Lower lobe of right lung (tissue), 2 donors: ENCODE measurements at regions not wholly inside any gene's neighbourhood (a gene's known extent, or its start where the extent isn't known, plus 50 kb on each side); places are given as distances from the start of the nearest gene placed in this dataset.

Experiments used
- ATAC-seq, 2 donors: fragments of 200-7000 bp; cut with Tn5 transposase; one replicate each; pipeline ENCODE4 v1.9.1; 2020 to 2022; ENCODE audit warnings: mild to moderate bottlenecking in 2 of 2, moderate library complexity in 2 of 2
- DNase-seq: peaks from one replicate; pipeline ENCODE4 v3.0.0-alpha.2; 2020
- H3K27ac ChIP-seq: fragments of 200-600 bp; one replicate; pipeline ENCODE4 v1.8.0; 2022
- H3K27me3 ChIP-seq: fragments of 200-600 bp; one replicate; pipeline ENCODE4 v1.8.0; 2022; ENCODE audit warnings: low read depth
- H3K36me3 ChIP-seq: fragments of 200-600 bp; one replicate; pipeline ENCODE4 v1.8.0; 2022; ENCODE audit warnings: mild to moderate bottlenecking
- H3K4me1 ChIP-seq: fragments of 200-600 bp; one replicate; pipeline ENCODE4 v1.8.0; 2022
- H3K4me3 ChIP-seq: fragments of 200-600 bp; one replicate; pipeline ENCODE4 v1.8.0; 2022; ENCODE audit warnings: mild to moderate bottlenecking
- H3K9me3 ChIP-seq: fragments of 200-600 bp; one replicate; pipeline ENCODE4 v1.8.0; 2022
- intact Hi-C: fragments of 100-400 bp; cut with DNase I; formaldehyde crosslinking; loops from one replicate; pipeline ENCODE4 v1.11.0; 2022
- TF ChIP-seq, protein P1 (sequence below): fragments of 200-600 bp; IDR thresholded peaks from one replicate; pipeline ENCODE4 v1.8.0; 2022; ENCODE audit warnings: antibody characterized with exemption, mild to moderate bottlenecking
- donor health status: DM: no; HTN: yes; CAD: no; lungs with severe emphysema.

DNA sequence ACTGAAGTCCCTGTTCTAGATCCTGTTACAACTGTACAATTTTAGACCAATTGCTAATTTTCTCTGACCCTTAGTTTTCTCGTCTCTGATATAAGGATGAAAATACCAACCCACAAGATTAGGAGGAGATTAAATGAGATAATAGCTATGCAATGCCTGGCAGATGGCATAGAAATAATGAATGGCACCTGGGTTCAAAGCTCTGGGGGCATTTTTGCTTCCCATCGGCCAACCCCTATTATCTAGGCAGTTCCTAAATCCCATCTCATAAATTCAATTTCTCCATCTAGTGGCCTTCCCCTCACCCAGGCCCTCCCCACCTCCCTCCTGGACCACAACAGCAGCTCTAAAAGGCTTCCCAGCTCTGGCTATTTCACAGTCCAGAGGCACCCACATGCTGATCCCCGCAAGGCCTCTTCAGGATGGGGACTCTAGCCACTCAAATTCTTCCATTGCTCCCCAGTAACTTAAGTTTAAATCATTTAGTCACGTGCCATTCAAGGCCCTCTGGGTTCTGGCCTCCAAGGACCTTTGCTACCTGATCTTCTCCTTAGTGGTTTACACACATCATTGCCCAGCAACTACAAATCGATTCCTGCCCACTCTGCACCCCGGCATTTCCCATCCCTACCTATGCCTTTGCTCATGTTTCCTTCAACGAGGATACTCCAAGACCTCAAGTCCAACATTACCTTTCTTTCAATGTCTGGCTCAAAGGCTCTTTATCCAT lies 202.4 kb upstream of the KLF14 start:
- H3K27me3 ChIP-seq: no peaks in the 10 kb centered on the region
- H3K27ac ChIP-seq: no peak overlapping the region
- H3K9me3 ChIP-seq: no peaks in the 10 kb centered on the region
- H3K4me3 ChIP-seq: no peak overlapping the region
- peaks cover 35% of the 10 kb centered on the region for H3K36me3 ChIP-seq
- DNase-seq (no peak), ATAC-seq (no peak)
- intact Hi-C loops: no loop called here
- peaks cover 48% of the 10 kb centered on the region for H3K4me1 ChIP-seq
- TF ChIP-seq, protein P1, sequence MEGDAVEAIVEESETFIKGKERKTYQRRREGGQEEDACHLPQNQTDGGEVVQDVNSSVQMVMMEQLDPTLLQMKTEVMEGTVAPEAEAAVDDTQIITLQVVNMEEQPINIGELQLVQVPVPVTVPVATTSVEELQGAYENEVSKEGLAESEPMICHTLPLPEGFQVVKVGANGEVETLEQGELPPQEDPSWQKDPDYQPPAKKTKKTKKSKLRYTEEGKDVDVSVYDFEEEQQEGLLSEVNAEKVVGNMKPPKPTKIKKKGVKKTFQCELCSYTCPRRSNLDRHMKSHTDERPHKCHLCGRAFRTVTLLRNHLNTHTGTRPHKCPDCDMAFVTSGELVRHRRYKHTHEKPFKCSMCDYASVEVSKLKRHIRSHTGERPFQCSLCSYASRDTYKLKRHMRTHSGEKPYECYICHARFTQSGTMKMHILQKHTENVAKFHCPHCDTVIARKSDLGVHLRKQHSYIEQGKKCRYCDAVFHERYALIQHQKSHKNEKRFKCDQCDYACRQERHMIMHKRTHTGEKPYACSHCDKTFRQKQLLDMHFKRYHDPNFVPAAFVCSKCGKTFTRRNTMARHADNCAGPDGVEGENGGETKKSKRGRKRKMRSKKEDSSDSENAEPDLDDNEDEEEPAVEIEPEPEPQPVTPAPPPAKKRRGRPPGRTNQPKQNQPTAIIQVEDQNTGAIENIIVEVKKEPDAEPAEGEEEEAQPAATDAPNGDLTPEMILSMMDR: no peak

- TF ChIP-seq, protein P1: no peak
- H3K9me3 ChIP-seq: no peaks in the 10 kb centered on the region
- DNase-seq (no peak), ATAC-seq (no peak)
- no peak overlapping the region for H3K4me3 ChIP-seq
- no peaks in the 10 kb centered on the region for H3K27me3 ChIP-seq
- H3K36me3 ChIP-seq: peaks cover 35% of the 10 kb centered on the region
- peaks cover 48% of the 10 kb centered on the region for H3K4me1 ChIP-seq
- no peak overlapping the region for H3K27ac ChIP-seq
- intact Hi-C loops: no loop called here
These were observed 203.0 kb upstream of the KLF14 start for GRCh38 chr7:130937016-130937415.

DNA sequence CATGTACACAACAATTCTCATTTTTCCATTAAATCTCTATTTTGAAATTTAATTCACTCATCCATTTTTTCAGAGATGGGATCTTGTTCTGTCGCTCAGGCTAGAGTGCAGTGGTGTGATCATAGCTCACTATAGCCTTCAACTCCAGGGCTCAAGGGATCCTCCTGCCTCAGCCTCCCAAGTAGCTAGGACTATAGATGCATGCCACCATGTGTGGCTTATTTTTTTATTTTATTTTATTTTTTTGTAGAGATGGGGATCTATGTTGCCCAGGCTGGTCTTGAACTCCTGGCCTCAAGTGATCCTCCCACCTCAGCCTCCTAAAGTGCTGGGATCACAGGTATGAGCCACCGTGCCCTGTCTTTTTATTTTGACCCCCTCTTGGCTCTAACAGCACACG lies 203.8 kb upstream of the KLF14 start:
- TF ChIP-seq, protein P1: no peak
- H3K9me3 ChIP-seq: no peaks in the 10 kb centered on the region
- DNase-seq: no peak
- H3K36me3 ChIP-seq: peaks cover 32% of the 10 kb centered on the region
- H3K27me3 ChIP-seq: no peaks in the 10 kb centered on the region
- H3K27ac ChIP-seq: no peak overlapping the region
- peaks cover 56% of the 10 kb centered on the region for H3K4me1 ChIP-seq
- intact Hi-C loops: no loop called here
- ATAC-seq: no peak
- H3K4me3 ChIP-seq: no peak overlapping the region

GRCh38 chr7:130938661-130939060 lies 204.7 kb upstream of the KLF14 start:
- H3K4me3 ChIP-seq: no peak overlapping the region
- TF ChIP-seq, protein P1: no peak
- intact Hi-C loops: no loop called here
- no peak for ATAC-seq
- DNase-seq: no peak
- no peaks in the 10 kb centered on the region for H3K9me3 ChIP-seq
- H3K36me3 ChIP-seq: peaks cover 23% of the 10 kb centered on the region
- peaks cover 64% of the 10 kb centered on the region for H3K4me1 ChIP-seq
- H3K27ac ChIP-seq: no peak overlapping the region
- H3K27me3 ChIP-seq: no peaks in the 10 kb centered on the region

DNA sequence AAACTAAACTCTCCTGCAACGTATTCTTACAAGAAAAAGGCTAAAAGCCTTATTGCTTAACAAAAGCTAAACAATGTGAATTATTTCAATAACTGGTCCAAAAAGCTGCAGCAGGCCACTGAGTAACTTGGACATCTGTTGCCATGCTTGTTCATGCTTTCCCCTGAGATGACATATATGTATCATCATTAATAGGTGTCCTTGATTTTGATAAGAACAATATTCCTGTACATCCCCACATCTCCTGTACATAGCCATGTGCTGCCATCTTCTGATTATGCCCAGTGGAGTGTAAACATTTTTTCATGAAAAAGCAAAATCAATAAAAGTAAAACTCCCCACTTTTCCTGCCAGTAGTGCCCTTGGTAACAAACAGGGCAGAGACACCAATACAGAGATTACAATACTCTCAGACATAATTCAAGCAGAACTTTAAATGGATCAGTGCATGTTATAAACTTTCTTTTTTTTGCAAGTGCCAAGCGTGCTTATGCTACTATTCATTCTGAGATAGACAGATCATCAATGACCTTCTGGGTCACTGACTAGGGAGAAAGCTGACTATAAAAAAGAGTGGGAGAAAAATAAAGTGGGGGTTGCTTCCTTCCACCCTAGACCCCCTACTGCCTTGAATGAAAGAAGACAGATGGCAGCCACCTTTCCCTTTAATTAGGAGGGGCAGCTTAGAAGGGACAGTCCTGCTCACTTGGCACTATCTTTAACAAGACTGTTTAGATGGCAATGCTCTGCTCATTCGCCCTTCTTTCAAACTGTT lies 205.5 kb upstream of the KLF14 start:
- Histone ChIP-seq H3K4me3 (no peak overlapping the region), H3K9me3 (no peaks in the 10 kb centered on the region), H3K36me3 (peaks cover 20% of the 10 kb centered on the region), H3K4me1 (peaks cover 73% of the 10 kb centered on the region), H3K27me3 (no peaks in the 10 kb centered on the region), H3K27ac (no peak overlapping the region)
- DNase-seq (no peak), ATAC-seq (no peak)
- TF ChIP-seq, protein P1: no peak
- intact Hi-C loops: no loop called here
